ENCODE measurements at regions not wholly inside any gene's neighbourhood (a gene's known extent, or its start where the extent isn't known, plus 50 kb on each side); places are given as distances from the start of the nearest gene placed in this dataset.

- H3K27me3 ChIP-seq (replicated peaks in 1 of 2; ENCODE audit: control insufficient read depth in 2 of 2, insufficient read depth in 2 of 2, low read length in 1 of 2): no peaks in the 10 kb centered on the region
- H3K4me2 ChIP-seq (ENCODE audit: control insufficient read depth, insufficient read depth): no peak overlapping the region
- POLR2A ChIA-PET: interaction anchor here (0.6 to 0.7 kb wide), 3 partner anchors 767 to 1277 kb away, joined by 3 to 6 read pairs (median 3); no protein-coding TSS in a partner anchor
- in situ Hi-C loops (cut with MboI) (no loop called here), intact Hi-C loops (cut with micrococcal nuclease; ENCODE audit: unreplicated experiment) (no loop called here)
- SMC1A ChIA-PET (ENCODE audit: uncharacterized antibody, unreplicated experiment): no interaction called here
- DNase-seq (ENCODE audit: low read depth, low spot score) (no peak), FAIRE-seq (no peak), ATAC-seq (no peak)
- H3K9ac ChIP-seq (ENCODE audit: control insufficient read depth, insufficient read depth, low read length): no peak overlapping the region
- H3K4me3 ChIP-seq: no peak overlapping the region
- no peaks in the 10 kb centered on the region for H3K9me3 ChIP-seq (replicated peaks; ENCODE audit: control insufficient read depth, insufficient read depth, low read length)
- CTCF ChIA-PET: no interaction called here
- BruUV-seq (replicated peaks): no TSS peak
- H3K36me3 ChIP-seq (ENCODE audit: control insufficient read depth in 2 of 2, insufficient read depth in 2 of 2, low read length in 1 of 2): no peaks in the 10 kb centered on the region
- 100% methylated on average over 5 of the region's 11 CpGs for WGBS (ENCODE audit: insufficient coverage, insufficient replicate concordance, low lambda C conversion rate, missing lambda C conversion rate)
- no peaks in the 10 kb centered on the region for H3K4me1 ChIP-seq (ENCODE audit: control insufficient read depth, insufficient read depth, low read length)
- RAD21 ChIA-PET (ENCODE audit: unreplicated experiment): no interaction called here
- H4K20me1 ChIP-seq (ENCODE audit: control insufficient read depth, insufficient read depth): no peaks in the 10 kb centered on the region
- no peak overlapping the region for H3K27ac ChIP-seq (ENCODE audit: control insufficient read depth, insufficient read depth)
- TF ChIP-seq ZBTB40 (IDR thresholded peaks at IDR 0.05; ENCODE audit: borderline replicate concordance) (no peak), TARDBP (IDR thresholded peaks at IDR 0.05; ENCODE audit: borderline replicate concordance) (no peak), CREB1 (IDR thresholded peaks at IDR 0.05; ENCODE audit: low read depth) (no peak)
- no peak overlapping the region for H2AFZ ChIP-seq (ENCODE audit: control insufficient read depth, low read depth, low read length)
- no peaks in the 10 kb centered on the region for H3K79me2 ChIP-seq (ENCODE audit: control insufficient read depth, insufficient read depth, low read length)
Measured at GRCh38 chr4:101594588-101594987, 195.9 kb upstream of the BANK1 start.

DNA sequence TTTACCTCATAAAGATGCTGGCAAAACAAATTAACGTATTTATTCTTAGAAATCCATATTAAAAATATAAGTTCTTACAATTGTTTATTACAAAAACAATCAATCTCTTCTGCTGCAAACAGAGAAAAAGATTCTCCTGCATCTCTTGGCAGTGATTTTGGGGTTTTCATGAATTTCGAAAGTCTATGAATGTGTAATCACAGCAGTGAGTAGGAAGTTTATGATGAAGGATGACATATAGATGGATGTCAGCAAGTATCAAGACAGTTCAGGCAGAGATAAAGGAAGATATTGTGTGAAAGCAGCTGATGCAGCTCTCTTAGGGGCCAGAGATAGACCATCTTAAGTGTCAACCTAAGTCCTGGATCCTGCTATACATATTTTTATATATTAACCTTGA lies 196.9 kb upstream of the BANK1 start:
- Histone ChIP-seq H3K27ac (ENCODE audit: control insufficient read depth, insufficient read depth) (no peak overlapping the region), H3K9ac (ENCODE audit: control insufficient read depth, insufficient read depth, low read length) (no peak overlapping the region), H3K27me3 (replicated peaks in 1 of 2; ENCODE audit: control insufficient read depth in 2 of 2, insufficient read depth in 2 of 2, low read length in 1 of 2) (no peaks in the 10 kb centered on the region), H4K20me1 (ENCODE audit: control insufficient read depth, insufficient read depth) (no peaks in the 10 kb centered on the region), H3K9me3 (replicated peaks; ENCODE audit: control insufficient read depth, insufficient read depth, low read length) (no peaks in the 10 kb centered on the region), H3K4me3 (no peak overlapping the region), H3K4me2 (ENCODE audit: control insufficient read depth, insufficient read depth) (no peak overlapping the region), H3K36me3 (ENCODE audit: control insufficient read depth in 2 of 2, insufficient read depth in 2 of 2, low read length in 1 of 2) (no peaks in the 10 kb centered on the region), H3K79me2 (ENCODE audit: control insufficient read depth, insufficient read depth, low read length) (no peaks in the 10 kb centered on the region), H3K4me1 (ENCODE audit: control insufficient read depth, insufficient read depth, low read length) (no peaks in the 10 kb centered on the region), H2AFZ (ENCODE audit: control insufficient read depth, low read depth, low read length) (no peak overlapping the region)
- CTCF ChIA-PET: no interaction called here
- FAIRE-seq (no peak), ATAC-seq (no peak), DNase-seq (ENCODE audit: low read depth, low spot score) (no peak)
- SMC1A ChIA-PET (ENCODE audit: uncharacterized antibody, unreplicated experiment): no interaction called here
- intact Hi-C loops (cut with micrococcal nuclease; ENCODE audit: unreplicated experiment): no loop called here
- RAD21 ChIA-PET (ENCODE audit: unreplicated experiment): no interaction called here
- in situ Hi-C loops (cut with MboI): no loop called here
- 38% methylated on average over 2 of the region's 2 CpGs for WGBS (ENCODE audit: insufficient coverage, insufficient replicate concordance, low lambda C conversion rate, missing lambda C conversion rate)
- POLR2A ChIA-PET: no interaction called here
- no TSS peak for BruUV-seq (replicated peaks)
- TF ChIP-seq DPF2 (IDR thresholded peaks at IDR 0.05) (no peak), LARP7 (IDR thresholded peaks at IDR 0.05) (no peak), SREBF2 (IDR thresholded peaks at IDR 0.05; ENCODE audit: low read length) (no peak), TAF1 (IDR thresholded peaks at IDR 0.05; ENCODE audit: borderline replicate concordance, low read depth, low read length) (no peak), ZNF384 (IDR thresholded peaks at IDR 0.05; ENCODE audit: borderline replicate concordance, low read depth, low read length) (no peak), MTA2 (IDR thresholded peaks at IDR 0.05; ENCODE audit: low read depth) (no peak), SMC3 (IDR thresholded peaks at IDR 0.05; ENCODE audit: borderline replicate concordance, low read length) (no peak), FOXK2 (IDR thresholded peaks at IDR 0.05) (no peak), NRF1 (conservative IDR thresholded peaks at IDR 0.05; ENCODE audit: low read depth, low read length) (no peak), SRF (IDR thresholded peaks at IDR 0.05; ENCODE audit: low read depth in 2 of 2, low read length in 2 of 2) (no peak)
- TF ChIP-seq, protein P1, sequence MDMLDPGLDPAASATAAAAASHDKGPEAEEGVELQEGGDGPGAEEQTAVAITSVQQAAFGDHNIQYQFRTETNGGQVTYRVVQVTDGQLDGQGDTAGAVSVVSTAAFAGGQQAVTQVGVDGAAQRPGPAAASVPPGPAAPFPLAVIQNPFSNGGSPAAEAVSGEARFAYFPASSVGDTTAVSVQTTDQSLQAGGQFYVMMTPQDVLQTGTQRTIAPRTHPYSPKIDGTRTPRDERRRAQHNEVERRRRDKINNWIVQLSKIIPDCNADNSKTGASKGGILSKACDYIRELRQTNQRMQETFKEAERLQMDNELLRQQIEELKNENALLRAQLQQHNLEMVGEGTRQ (IDR thresholded peaks at IDR 0.05; ENCODE audit: borderline replicate concordance, low read depth, low read length): no peak
